GM20000 (cell line): ENCODE measurements at regions not wholly inside any gene's neighbourhood (a gene's known extent, or its start where the extent isn't known, plus 50 kb on each side); places are given as distances from the start of the nearest gene placed in this dataset.

Experiments
- DNase-seq: peaks from one replicate; pipeline ENCODE4 v3.0.0; 2012; ENCODE audit warnings: low spot score
- CTCF ChIP-seq: IDR thresholded peaks from 2 replicates; pipeline ENCODE4 v1.5.1; 2012; ENCODE audit warnings: mild to moderate bottlenecking, control low read depth; ENCODE audit errors: extremely low read depth, missing control alignments

GRCh38 chr2:75792146-75792545 lies 81.4 kb upstream of the GCFC2 start:
- DNase-seq: no peak
- no peak for TF ChIP-seq CTCF

- DNase-seq: no peak
- no peak for TF ChIP-seq CTCF
Observed at GRCh38 chr2:75790814-75791467, 80.2 kb upstream of the GCFC2 start.

- TF ChIP-seq CTCF: no peak
Observed at GRCh38 chr2:75790121-75790813, 79.6 kb upstream of the GCFC2 start.

GRCh38 chr2:75788902-75789301 lies 78.2 kb upstream of the GCFC2 start:
- DNase-seq: no peak

More at GRCh38 chr2:75790121-75790813, 79.6 kb upstream of the GCFC2 start:
- no peak for DNase-seq

GRCh38 chr2:75788154-75788553 lies 77.4 kb upstream of the GCFC2 start:
- DNase-seq: no peak
- TF ChIP-seq CTCF: no peak

More at GRCh38 chr2:75788902-75789301, 78.2 kb upstream of the GCFC2 start:
- no peak for TF ChIP-seq CTCF

- peak; percentile 19 for DNase-seq
- TF ChIP-seq CTCF: no peak
Observed at GRCh38 chr2:75787532-75788132, 76.9 kb upstream of the GCFC2 start.

- DNase-seq: no peak
- TF ChIP-seq CTCF: no peak
Observed at GRCh38 chr2:75775311-75775823, 64.7 kb upstream of the GCFC2 start.
